ENCODE measurements at regions not wholly inside any gene's neighbourhood (a gene's known extent, or its start where the extent isn't known, plus 50 kb on each side); places are given as distances from the start of the nearest gene placed in this dataset.

DNA sequence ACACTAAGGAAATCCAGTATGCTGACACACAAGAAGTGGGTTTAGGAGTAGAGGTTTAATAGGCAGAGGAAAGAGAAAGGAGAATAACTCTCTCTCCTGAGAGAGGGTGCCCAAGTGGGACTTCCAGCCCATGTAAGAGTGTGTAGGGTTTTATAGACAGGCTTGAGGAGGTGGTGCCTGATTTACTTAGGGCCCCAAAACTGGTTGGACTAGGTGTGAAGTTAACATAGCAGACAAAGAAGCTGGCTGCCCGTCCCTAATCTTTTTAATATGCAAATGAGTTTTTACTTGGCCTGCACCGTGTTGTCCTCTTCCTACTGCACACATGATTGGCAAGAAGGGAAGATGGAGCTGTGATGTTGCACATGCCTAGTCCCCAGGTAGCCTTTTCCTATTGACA, 752.5 kb upstream of the SLITRK5 start:
- Histone ChIP-seq H3K4me2 (ENCODE audit: low read length) (no peak overlapping the region), H2AFZ (ENCODE audit: low read length) (no peak overlapping the region), H3K4me1 (ENCODE audit: insufficient read depth, low read length, poor library complexity, severe bottlenecking) (no peaks in the 10 kb centered on the region), H3K79me2 (ENCODE audit: insufficient read depth, low read depth, low read length) (no peaks in the 10 kb centered on the region), H3K36me3 (ENCODE audit: insufficient read depth, low read length) (no peaks in the 10 kb centered on the region), H3K27ac (ENCODE audit: low read depth, low read length, poor library complexity, severe bottlenecking) (no peak overlapping the region), H3K9me3 (ENCODE audit: low read length) (no peaks in the 10 kb centered on the region), H3K9me2 (ENCODE audit: insufficient read depth, low read length) (no peaks in the 10 kb centered on the region), H3K4me3 (ENCODE audit: low read depth, low read length, poor library complexity, severe bottlenecking) (no peak overlapping the region), H4K20me1 (ENCODE audit: insufficient read depth, low read length) (no peaks in the 10 kb centered on the region)
- intact Hi-C loops (cut with micrococcal nuclease; ENCODE audit: unreplicated experiment), result no loop called here
- no TSS peak for BruUV-seq (replicated peaks)
- POLR2A ChIA-PET, result interaction anchor here (0.6 kb wide), 1 partner anchor 1687 kb away, joined by 5 read pairs; no protein-coding TSS in a partner anchor
- CTCF ChIA-PET (ENCODE audit: unreplicated experiment), result no interaction called here
- DNase-seq (ENCODE audit: low spot score), result no peak
- TF ChIP-seq CTCF (conservative IDR thresholded peaks at IDR 0.05; ENCODE audit: low read length), result no peak
- TF ChIP-seq EZH2phosphoT487 (IDR thresholded peaks at IDR 0.05; ENCODE audit: borderline replicate concordance, low read depth, low read length), result no peak

DNA sequence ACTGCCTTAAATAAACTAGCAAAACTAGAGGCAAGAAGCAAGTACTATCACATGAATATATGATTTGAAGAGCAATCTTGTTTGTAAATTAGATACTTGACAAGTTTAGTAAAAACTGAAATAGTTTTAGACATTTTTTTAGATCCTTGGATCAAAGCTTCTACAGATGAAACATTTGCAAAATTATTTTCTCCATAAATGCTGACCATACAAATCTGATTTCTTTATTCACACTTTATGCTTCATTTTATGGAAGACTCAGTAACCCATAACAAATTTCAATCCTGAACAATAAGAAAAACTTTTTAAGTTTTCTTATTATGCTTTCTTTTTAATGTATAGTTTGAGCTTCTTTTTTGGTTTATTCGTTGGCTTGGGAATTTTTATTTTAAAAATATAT, 750.2 kb upstream of the SLITRK5 start:
- POLR2A ChIA-PET, result interaction anchor here (0.6 to 2.3 kb wide), 2 partner anchors 14 to 76 kb away, joined by 3 to 5 read pairs; no protein-coding TSS in a partner anchor
- intact Hi-C loops (cut with micrococcal nuclease; ENCODE audit: unreplicated experiment), result loop anchor here (1.0 kb wide), 1 partner anchor 26 kb away; no protein-coding TSS in a partner anchor

More for the DNA sequence above, 750.2 kb upstream of the SLITRK5 start:
- no peaks in the 10 kb centered on the region for H3K4me1 ChIP-seq (ENCODE audit: insufficient read depth, low read length, poor library complexity, severe bottlenecking)
- CTCF ChIA-PET (ENCODE audit: unreplicated experiment), result no interaction called here
- H3K9me2 ChIP-seq (ENCODE audit: insufficient read depth, low read length), result no peaks in the 10 kb centered on the region
- no peak for DNase-seq (ENCODE audit: low spot score)
- BruUV-seq (replicated peaks), result no TSS peak
- no peak overlapping the region for H2AFZ ChIP-seq (ENCODE audit: low read length)
- TF ChIP-seq CTCF (conservative IDR thresholded peaks at IDR 0.05; ENCODE audit: low read length) (no peak), EZH2phosphoT487 (IDR thresholded peaks at IDR 0.05; ENCODE audit: borderline replicate concordance, low read depth, low read length) (no peak)
- H3K79me2 ChIP-seq (ENCODE audit: insufficient read depth, low read depth, low read length), result no peaks in the 10 kb centered on the region
- no peaks in the 10 kb centered on the region for H4K20me1 ChIP-seq (ENCODE audit: insufficient read depth, low read length)
- no peaks in the 10 kb centered on the region for H3K9me3 ChIP-seq (ENCODE audit: low read length)
- no peak overlapping the region for H3K27ac ChIP-seq (ENCODE audit: low read depth, low read length, poor library complexity, severe bottlenecking)
- H3K4me3 ChIP-seq (ENCODE audit: low read depth, low read length, poor library complexity, severe bottlenecking), result no peak overlapping the region
- no peak overlapping the region for H3K4me2 ChIP-seq (ENCODE audit: low read length)
- no peaks in the 10 kb centered on the region for H3K36me3 ChIP-seq (ENCODE audit: insufficient read depth, low read length)
